B cell (primary cell): ENCODE measurements at regions not wholly inside any gene's neighbourhood (a gene's known extent, or its start where the extent isn't known, plus 50 kb on each side); places are given as distances from the start of the nearest gene placed in this dataset.
"Not testable (repeated sequence)": the region's sequence is repeated elsewhere in the genome, so short reads cannot be mapped to it uniquely, and the experiment has no call there.

ENCODE experiments used
- ATAC-seq: fragments of 200-7000 bp; cut with Tn5 transposase; one replicate; pipeline ENCODE4 v1.10.0; 2021; ENCODE audit warnings: low read depth, mild to moderate bottlenecking, moderate number of reproducible peaks, moderate library complexity
- CTCF ChIA-PET: fragments of 350-600 bp; sonication (Branson Sonifier 250); formaldehyde crosslinking; loops from one replicate; lab custom pipeline; 2021; ENCODE audit warnings: antibody characterized with exemption, inconsistent platforms; lab: Charles Lee
- POLR2A ChIA-PET: fragments of 350-600 bp; sonication (Branson Sonifier 250); formaldehyde crosslinking; loops from one replicate; lab custom pipeline; 2021; ENCODE audit warnings: antibody characterized with exemption; lab: Charles Lee
- DNase-seq: peaks from one replicate; pipeline ENCODE4 v3.0.0; 2013
- H2AFZ ChIP-seq: 2 replicates; pipeline ENCODE4 v1.6.1; 2012; ENCODE audit warnings: mild to moderate bottlenecking, low read depth, low read length; ENCODE audit not compliant: insufficient read depth, poor library complexity, severe bottlenecking
- H3K27ac ChIP-seq, 2 donors: 1 replicate in 1 of 2; 2 replicates in 1 of 2; pipeline ENCODE4 v1.5.1; 2012 to 2013; ENCODE audit warnings: low read length in 2 of 2, mild to moderate bottlenecking in 2 of 2, moderate library complexity in 1 of 2
- H3K27me3 ChIP-seq, 4 experiments: fragments of 200-600 bp in 1 of 4; sonication (generic) in 1 of 4; replicated peaks in 1 of 4; 1 replicate in 2 of 4; 2 replicates in 2 of 4; pipeline versions ENCODE4 v1.6.1 to v1.7.0; 2013 to 2016; ENCODE audit warnings: low read length in 3 of 4, mild to moderate bottlenecking in 2 of 4, mixed read lengths in 1 of 4, moderate library complexity in 1 of 4; ENCODE audit not compliant: insufficient read depth in 4 of 4, control insufficient read depth in 3 of 4; ENCODE audit errors: control extremely low read depth in 1 of 4
- H3K36me3 ChIP-seq, 2 experiments: replicated peaks in 1 of 2; 1 replicate in 1 of 2; 2 replicates in 1 of 2; pipeline versions ENCODE4 v1.6.1 to v1.7.1; 2013; ENCODE audit warnings: low read length in 1 of 2; ENCODE audit not compliant: insufficient read depth in 2 of 2, control insufficient read depth in 1 of 2; ENCODE audit errors: control extremely low read depth in 1 of 2, extremely low read depth in 1 of 2
- H3K4me1 ChIP-seq, 2 donors: fragments of 200-600 bp in 1 of 2; sonication (generic) in 1 of 2; 1 replicate in 1 of 2; 2 replicates in 1 of 2; pipeline versions ENCODE4 v1.5.1 to v1.6.1; 2013 to 2017; ENCODE audit warnings: low read length in 2 of 2; ENCODE audit not compliant: control insufficient read depth in 2 of 2, insufficient read depth in 2 of 2
- H3K4me2 ChIP-seq: replicated peaks from 2 replicates; pipeline ENCODE3; 2012; ENCODE audit warnings: mild to moderate bottlenecking, low read depth, low read length; ENCODE audit not compliant: poor library complexity, severe bottlenecking
- H3K4me3 ChIP-seq, 5 experiments: fragments of 200-600 bp in 1 of 5; sonication (generic) in 1 of 5; 1 replicate in 3 of 5; 2 replicates in 2 of 5; pipeline versions ENCODE4 v1.5.1 to v1.7.0; 2011 to 2016; ENCODE audit warnings: low read length in 4 of 5, mild to moderate bottlenecking in 4 of 5, low read depth in 2 of 5, control low read depth in 1 of 5, moderate library complexity in 1 of 5; ENCODE audit not compliant: insufficient read depth in 1 of 5; ENCODE audit errors: control extremely low read depth in 1 of 5, extremely low read depth in 1 of 5
- H3K79me2 ChIP-seq: fragments of 200-600 bp; sonication (generic); one replicate; pipeline ENCODE4 v1.6.0; 2016; ENCODE audit warnings: low read length; ENCODE audit not compliant: control insufficient read depth, insufficient read depth
- H3K9ac ChIP-seq: fragments of 200-600 bp; sonication (generic); 2 replicates; pipeline ENCODE4 v1.6.1; 2017; ENCODE audit warnings: mild to moderate bottlenecking, low read length, moderate library complexity
- H3K9me3 ChIP-seq, 3 donors: one replicate each; pipeline versions ENCODE4 v1.6.1 to v1.7.1; 2013; ENCODE audit warnings: low read length in 2 of 3; ENCODE audit not compliant: control insufficient read depth in 2 of 3, insufficient read depth in 1 of 3; ENCODE audit errors: control extremely low read depth in 1 of 3
- H4K20me1 ChIP-seq: 2 replicates; pipeline ENCODE4 v1.6.0; 2012; ENCODE audit warnings: mild to moderate bottlenecking, low read length; ENCODE audit not compliant: insufficient read depth, control insufficient read depth, poor library complexity, severe bottlenecking
- H3K27ac Mint-ChIP-seq: one replicate; pipeline ENCODE4 v1.8.0; 2021; ENCODE audit warnings: mixed read lengths
- H3K27me3 Mint-ChIP-seq: one replicate; pipeline ENCODE4 v1.8.0; 2021; ENCODE audit warnings: mixed read lengths
- H3K4me1 Mint-ChIP-seq: one replicate; pipeline ENCODE4 v1.8.0; 2021; ENCODE audit warnings: mixed read lengths
- H3K4me3 Mint-ChIP-seq: one replicate; pipeline ENCODE4 v1.8.0; 2021; ENCODE audit warnings: mixed read lengths
- H3K9me3 Mint-ChIP-seq: one replicate; pipeline ENCODE4 v1.8.0; 2022; ENCODE audit warnings: mixed read lengths; ENCODE audit not compliant: insufficient read depth
- CTCF ChIP-seq: fragments of 200-600 bp; IDR thresholded peaks from one replicate; pipeline ENCODE4 v1.8.0; 2022; ENCODE audit warnings: antibody characterized with exemption, mild to moderate bottlenecking
- EZH2 ChIP-seq: IDR thresholded peaks from 2 replicates; pipeline ENCODE4 v1.6.1; 2012; ENCODE audit warnings: borderline replicate concordance, low read depth, mild to moderate bottlenecking, moderate library complexity, low read length; ENCODE audit not compliant: insufficient read depth, poor library complexity, severe bottlenecking
- WGBS: methylation state at CpG from one replicate; pipeline ENCODE4 v1.1.5; 2013; ENCODE audit warnings: missing lambda C conversion rate; ENCODE audit not compliant: insufficient coverage; 5-methylcytosine and 5-hydroxymethylcytosine counted together
- intact Hi-C: fragments of 100-400 bp; cut with micrococcal nuclease; formaldehyde crosslinking; loops from one replicate; pipeline ENCODE4 v1.10.0; 2022

- ATAC-seq, result no peak
- H3K9me3 Mint-ChIP-seq, result no peaks in the 10 kb centered on the region
- CTCF ChIA-PET, result no interaction called here
- POLR2A ChIA-PET, result no interaction called here
- no peak overlapping the region for H3K9ac ChIP-seq
- H3K27me3 ChIP-seq, result no peaks in the 10 kb centered on the region
- H3K4me3 ChIP-seq, result no peak overlapping the region
- WGBS, result no CpG with 5 or more reads among the region's 3 CpGs
- H3K36me3 ChIP-seq, result no peaks in the 10 kb centered on the region
- no peak overlapping the region for H3K27ac Mint-ChIP-seq
- intact Hi-C loops, result no loop called here
- H3K4me1 ChIP-seq, result no peaks in the 10 kb centered on the region
- no peaks in the 10 kb centered on the region for H4K20me1 ChIP-seq
- H3K79me2 ChIP-seq, result no peaks in the 10 kb centered on the region
- no peaks in the 10 kb centered on the region for H3K4me1 Mint-ChIP-seq
- no peak overlapping the region for H2AFZ ChIP-seq
- no peak overlapping the region for H3K4me2 ChIP-seq
- no peak overlapping the region for H3K4me3 Mint-ChIP-seq
- H3K27me3 Mint-ChIP-seq, result no peaks in the 10 kb centered on the region
- H3K9me3 ChIP-seq, result peaks cover 0 to 4% (median 0%) of the 10 kb centered on the region in 3 donors
- TF ChIP-seq EZH2 (no peak), CTCF (no peak)
- DNase-seq, result no peak
- no peak overlapping the region for H3K27ac ChIP-seq
Measured at GRCh38 chr5:12592228-12592627, 688.0 kb upstream of the CTNND2 start.

GRCh38 chr5:12586406-12586805 is 682.2 kb upstream of the CTNND2 start:
- Histone ChIP-seq H3K4me1 (no peaks in the 10 kb centered on the region), H3K27me3 (no peaks in the 10 kb centered on the region), H3K36me3 (no peaks in the 10 kb centered on the region), H3K27ac (no peak overlapping the region), H2AFZ (no peak overlapping the region), H3K79me2 (no peaks in the 10 kb centered on the region), H4K20me1 (no peaks in the 10 kb centered on the region), H3K9me3 (peaks cover 0 to 11% (median 0%) of the 10 kb centered on the region in 3 donors), H3K9ac (no peak overlapping the region), H3K4me2 (no peak overlapping the region), H3K4me3 (no peak overlapping the region)
- no peak overlapping the region for H3K4me3 Mint-ChIP-seq
- intact Hi-C loops, result no loop called here
- CTCF ChIA-PET, result no interaction called here
- DNase-seq (no peak), ATAC-seq (no peak)
- POLR2A ChIA-PET, result no interaction called here
- TF ChIP-seq CTCF, result no peak
- no peak for TF ChIP-seq EZH2
- H3K9me3 Mint-ChIP-seq, result no peaks in the 10 kb centered on the region
- H3K4me1 Mint-ChIP-seq, result no peaks in the 10 kb centered on the region
- no peak overlapping the region for H3K27ac Mint-ChIP-seq
- H3K27me3 Mint-ChIP-seq, result no peaks in the 10 kb centered on the region

DNA sequence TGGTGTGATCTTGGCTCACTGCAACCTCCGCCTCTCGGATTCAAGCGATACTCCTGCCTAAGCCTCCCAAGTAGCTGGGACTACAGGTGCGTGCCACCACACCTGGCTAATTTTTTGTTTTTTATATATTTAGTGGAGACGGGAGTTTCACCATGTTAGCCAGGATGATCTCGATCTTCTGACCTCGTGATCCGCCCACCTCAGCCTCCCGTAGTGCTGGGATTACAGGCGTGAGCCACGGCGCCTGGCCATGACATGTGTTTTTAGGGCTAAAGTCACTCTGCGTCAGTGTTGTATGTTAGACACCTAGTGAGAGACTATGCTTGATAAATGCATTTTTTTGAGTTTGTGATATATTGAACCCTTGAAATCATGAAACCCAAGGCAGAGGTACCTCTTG is 674.6 kb upstream of the CTNND2 start:
- CTCF ChIA-PET, H3K4me2 ChIP-seq, H3K4me3 ChIP-seq, H2AFZ ChIP-seq, H3K4me1 ChIP-seq, intact Hi-C loops, ATAC-seq, H3K79me2 ChIP-seq, POLR2A ChIA-PET, H4K20me1 ChIP-seq, H3K9me3 Mint-ChIP-seq, H3K4me1 Mint-ChIP-seq, H3K27ac ChIP-seq, H3K36me3 ChIP-seq, H3K27ac Mint-ChIP-seq, H3K27me3 Mint-ChIP-seq, DNase-seq, H3K9me3 ChIP-seq, H3K9ac ChIP-seq, H3K27me3 ChIP-seq, H3K4me3 Mint-ChIP-seq: not testable (repeated sequence)
- 85% methylated on average over 12 of the region's 13 CpGs for WGBS
